IMR-90 (cell line): ENCODE measurements at regions not wholly inside any gene's neighbourhood (a gene's known extent, or its start where the extent isn't known, plus 50 kb on each side); places are given as distances from the start of the nearest gene placed in this dataset.

Source experiments
- ATAC-seq: fragments of 200-7000 bp; cut with Tn5 transposase; 2 replicates; pipeline ENCODE4 v1.9.1; 2020; ENCODE audit warnings: low read depth, mild to moderate bottlenecking, moderate library complexity
- BruUV-seq: library from RNA; stranded (reverse); fragments of 400-500 nt; replicated peaks from 2 replicates; lab custom pipeline; 2021; lab: Mats Ljungman, UMichigan
- CTCF ChIA-PET: fragments of 300-600 bp; formaldehyde crosslinking; extraction: SDS; loops from one replicate; lab custom pipeline; 2021; ENCODE audit warnings: antibody characterized with exemption; lab: Yijun Ruan, JAX
- POLR2A ChIA-PET: fragments of 300-600 bp; sonication (Branson Sonifier 250); formaldehyde crosslinking; loops from one replicate; lab custom pipeline; 2022; ENCODE audit warnings: antibody characterized with exemption; ENCODE audit not compliant: unreplicated experiment; lab: Charles Lee
- DNase-seq: peaks from one replicate; pipeline ENCODE4 v3.0.0; 2013
- H2AFZ ChIP-seq: replicated peaks from 2 replicates; pipeline ENCODE3; 2013; ENCODE audit warnings: low read length, mild to moderate bottlenecking; ENCODE audit not compliant: poor library complexity
- H2AK5ac ChIP-seq: 2 replicates; pipeline ENCODE4 v1.6.1; 2013; ENCODE audit warnings: low read depth, low read length, inconsistent platforms
- H2AK9ac ChIP-seq: replicated peaks from 2 replicates; pipeline ENCODE3; 2013; ENCODE audit warnings: mild to moderate bottlenecking, low read depth, low read length, moderate library complexity; ENCODE audit not compliant: poor library complexity
- H2BK120ac ChIP-seq: 2 replicates; pipeline ENCODE4 v1.6.1; 2013; ENCODE audit warnings: low read depth, low read length, inconsistent platforms
- H2BK15ac ChIP-seq: 3 replicates; pipeline ENCODE4 v1.6.1; 2013; ENCODE audit warnings: low read depth, low read length, inconsistent platforms
- H2BK20ac ChIP-seq: 2 replicates; pipeline ENCODE4 v1.6.1; 2013; ENCODE audit warnings: low read depth, mild to moderate bottlenecking, inconsistent platforms, low read length, moderate library complexity
- H2BK5ac ChIP-seq: 2 replicates; pipeline ENCODE4 v1.6.1; 2013; ENCODE audit warnings: mild to moderate bottlenecking, low read depth, low read length, inconsistent platforms; ENCODE audit not compliant: poor library complexity, severe bottlenecking
- H3K14ac ChIP-seq: replicated peaks from 2 replicates; pipeline ENCODE4 v1.6.1; 2013; ENCODE audit warnings: low read depth, low read length, inconsistent platforms
- H3K18ac ChIP-seq: 2 replicates; pipeline ENCODE4 v1.6.1; 2013; ENCODE audit warnings: low read depth, low read length, control low read depth
- H3K23ac ChIP-seq: 2 replicates; pipeline ENCODE4 v1.6.1; 2013; ENCODE audit warnings: low read depth, low read length, inconsistent platforms
- H3K27ac ChIP-seq: 2 replicates; pipeline ENCODE4 v1.5.1; 2013; ENCODE audit warnings: mild to moderate bottlenecking, control low read depth, low read length; ENCODE audit not compliant: insufficient read depth
- H3K27me3 ChIP-seq: 2 replicates; pipeline ENCODE4 v1.6.1; 2013; ENCODE audit warnings: low read length; ENCODE audit not compliant: control insufficient read depth, insufficient read depth
- H3K36me3 ChIP-seq: 2 replicates; pipeline ENCODE4 v1.6.1; 2013; ENCODE audit warnings: low read length, mixed read lengths; ENCODE audit not compliant: control insufficient read depth, insufficient read depth
- H3K4ac ChIP-seq: 2 replicates; pipeline ENCODE4 v1.6.1; 2013; ENCODE audit warnings: low read depth, low read length, inconsistent platforms
- H3K4me1 ChIP-seq: 2 replicates; pipeline ENCODE4 v1.6.1; 2013; ENCODE audit warnings: low read length, mixed read lengths; ENCODE audit not compliant: control insufficient read depth, insufficient read depth
- H3K4me2 ChIP-seq: 2 replicates; pipeline ENCODE4 v1.6.1; 2013; ENCODE audit warnings: low read depth, mild to moderate bottlenecking, control low read depth, low read length, moderate library complexity
- H3K4me3 ChIP-seq: 2 replicates; pipeline ENCODE4 v1.5.1; 2013; ENCODE audit warnings: low read depth, mild to moderate bottlenecking, control low read depth, low read length, moderate library complexity; ENCODE audit not compliant: insufficient read depth
- H3K56ac ChIP-seq: 2 replicates; pipeline ENCODE4 v1.6.1; 2013; ENCODE audit warnings: low read length, inconsistent platforms; ENCODE audit not compliant: insufficient read depth; ENCODE audit errors: extremely low read depth
- H3K79me1 ChIP-seq, 2 experiments: 2 replicates each; pipeline ENCODE4 v1.6.1; 2013; ENCODE audit warnings: low read length in 2 of 2, inconsistent platforms in 1 of 2, low read depth in 1 of 2
- H3K9ac ChIP-seq: 2 replicates; pipeline ENCODE4 v1.6.1; 2013; ENCODE audit warnings: low read depth, low read length, control low read depth
- H3K9me1 ChIP-seq: 2 replicates; pipeline ENCODE4 v1.6.1; 2013; ENCODE audit warnings: low read length, inconsistent platforms; ENCODE audit not compliant: insufficient read depth
- H3K9me3 ChIP-seq: 2 replicates; pipeline ENCODE4 v1.6.1; 2013; ENCODE audit warnings: low read length; ENCODE audit not compliant: control insufficient read depth, insufficient read depth
- H4K20me1 ChIP-seq: 2 replicates; pipeline ENCODE4 v1.6.1; 2013; ENCODE audit warnings: low read length, inconsistent platforms; ENCODE audit not compliant: insufficient read depth
- H4K5ac ChIP-seq: 2 replicates; pipeline ENCODE4 v1.6.1; 2013; ENCODE audit warnings: mild to moderate bottlenecking, low read depth, low read length, control low read depth
- H4K8ac ChIP-seq, 2 experiments: 2 replicates each; pipeline ENCODE4 v1.6.1; 2013; ENCODE audit warnings: low read depth in 2 of 2, low read length in 2 of 2, control low read depth in 1 of 2, inconsistent platforms in 1 of 2
- H4K91ac ChIP-seq: 2 replicates; pipeline ENCODE4 v1.6.1; 2013; ENCODE audit warnings: low read depth, low read length, inconsistent platforms; ENCODE audit not compliant: insufficient read depth
- CEBPB ChIP-seq: IDR thresholded peaks from 2 replicates; pipeline ENCODE4 v1.6.1; 2012; ENCODE audit warnings: low read depth, low read length, improper control_type of control experiment
- WGBS, 2 experiments: methylation state at CpG; one replicate each; pipeline versions ENCODE4 v1.1.5 to v1.1.7; 2013; ENCODE audit warnings: missing lambda C conversion rate in 2 of 2; ENCODE audit not compliant: insufficient read length in 1 of 2; ENCODE audit errors: extremely low coverage in 2 of 2; 5-methylcytosine and 5-hydroxymethylcytosine counted together
- dilution Hi-C: fragments of 300-500 bp; cut with HindIII; formaldehyde crosslinking; loops from one replicate; pipeline ENCODE4 v1.14.3; 2018; ENCODE audit warnings: low sequenced_read_pairs; ENCODE audit not compliant: unreplicated experiment
- in situ Hi-C: fragments of 300-500 bp; cut with MboI; formaldehyde crosslinking; loops from 3 replicates; pipeline ENCODE4 v1.14.3; 2019; ENCODE audit warnings: low sequenced_read_pairs, inconsistent platforms, mixed read lengths
- intact Hi-C: fragments of 100-400 bp; cut with micrococcal nuclease; formaldehyde crosslinking; loops from 2 replicates; pipeline ENCODE4 v1.10.0; 2022

GRCh38 chr17:77736721-77737120 lies 221.8 kb upstream of the TNRC6C start:
- peak overlapping the region; percentile 40 for H2AK9ac ChIP-seq
- TF ChIP-seq CEBPB, result no peak
- peaks cover 2% of the 10 kb centered on the region; the same call in 1 of the 2 replicates for H3K9me3 ChIP-seq
- H3K9ac ChIP-seq, result no peak overlapping the region
- DNase-seq (no peak), ATAC-seq (no peak)
- H2BK120ac ChIP-seq, result no peak overlapping the region
- in situ Hi-C loops, result no loop called here
- H3K4me3 ChIP-seq, result no peak overlapping the region
- CTCF ChIA-PET, result no interaction called here
- BruUV-seq, result no TSS peak
- 36% methylated on average over 4 of the region's 6 CpGs; no CpG with 5 or more reads in 1 of the 2 experiments for WGBS, 2 experiments
- H2BK15ac ChIP-seq, result no peak overlapping the region
- dilution Hi-C loops, result no loop called here
- no peak overlapping the region for H2BK20ac ChIP-seq
- no peak overlapping the region for H3K56ac ChIP-seq
- POLR2A ChIA-PET, result no interaction called here
- no peaks in the 10 kb centered on the region for H3K9me1 ChIP-seq
- no peaks in the 10 kb centered on the region for H3K79me1 ChIP-seq
- H4K5ac ChIP-seq, result no peak overlapping the region
- no peak overlapping the region for H2AFZ ChIP-seq
- peaks cover 7% of the 10 kb centered on the region; the same call in 1 of the 2 replicates for H3K4me1 ChIP-seq
- no peak overlapping the region for H4K8ac ChIP-seq
- no peak overlapping the region for H3K14ac ChIP-seq
- H2BK5ac ChIP-seq, result no peak overlapping the region
- H3K23ac ChIP-seq, result no peak overlapping the region
- intact Hi-C loops, result loop anchor here (10.0 kb wide), 1 partner anchor 278 kb away; no protein-coding TSS in a partner anchor
- H2AK5ac ChIP-seq, result no peak overlapping the region
- peaks cover 31% of the 10 kb centered on the region for H3K27me3 ChIP-seq
- no peak overlapping the region for H3K4me2 ChIP-seq
- no peaks in the 10 kb centered on the region for H4K20me1 ChIP-seq
- H3K27ac ChIP-seq, result no peak overlapping the region
- H3K36me3 ChIP-seq, result no peaks in the 10 kb centered on the region
- H4K91ac ChIP-seq, result no peak overlapping the region
- H3K18ac ChIP-seq, result no peak overlapping the region
- H3K4ac ChIP-seq, result no peak overlapping the region
